ENCODE measurements at regions not wholly inside any gene's neighbourhood (a gene's known extent, or its start where the extent isn't known, plus 50 kb on each side); places are given as distances from the start of the nearest gene placed in this dataset.

- no peak for DNase-seq
Measured at GRCh38 chr5:10069637-10070313, 179.9 kb downstream of the ATPSCKMT start.

- no peak for DNase-seq
Measured at GRCh38 chr5:10065428-10066000, 184.2 kb downstream of the ATPSCKMT start.

GRCh38 chr5:10064546-10065195 is 185.0 kb downstream of the ATPSCKMT start:
- DNase-seq = no peak

- DNase-seq = no peak
Measured at GRCh38 chr5:10063997-10064396, 185.7 kb downstream of the ATPSCKMT start.

GRCh38 chr5:10059980-10060379 is 189.7 kb downstream of the ATPSCKMT start:
- DNase-seq = peak in 1 of 2 experiments; percentile 15

GRCh38 chr5:10059556-10059955 is 190.1 kb downstream of the ATPSCKMT start:
- DNase-seq = peak in 1 of 2 experiments; percentile 15

GRCh38 chr5:10057356-10057755 is 192.3 kb downstream of the ATPSCKMT start:
- DNase-seq = no peak

GRCh38 chr5:10056228-10056760 is 193.4 kb downstream of the ATPSCKMT start:
- DNase-seq = no peak

- DNase-seq = no peak
Measured at GRCh38 chr5:10049858-10050455, 199.7 kb downstream of the ATPSCKMT start.

- DNase-seq = peak in 1 of 2 experiments; percentile 8
Measured at GRCh38 chr5:10046676-10047075, 203.0 kb downstream of the ATPSCKMT start.

- no peak for DNase-seq
Measured at GRCh38 chr5:10045376-10045775, 204.3 kb downstream of the ATPSCKMT start.

GRCh38 chr5:10036136-10036815 is 213.4 kb downstream of the ATPSCKMT start:
- no peak for DNase-seq

- peak in 1 of 2 experiments; percentile 11 for DNase-seq
Measured at GRCh38 chr5:10034001-10034400, 215.7 kb downstream of the ATPSCKMT start.

GRCh38 chr5:10031817-10032216 is 217.9 kb downstream of the ATPSCKMT start:
- peak in 1 of 2 experiments; percentile 6 for DNase-seq

- peak; percentile 44 to 68 for DNase-seq
Measured at GRCh38 chr5:10030219-10030831, 219.4 kb downstream of the ATPSCKMT start.

- no peak for DNase-seq
Measured at GRCh38 chr5:10023494-10023893, 226.2 kb downstream of the ATPSCKMT start.

GRCh38 chr5:10021248-10021647 is 228.4 kb downstream of the ATPSCKMT start:
- DNase-seq = no peak

GRCh38 chr5:10019236-10019635 is 230.5 kb downstream of the ATPSCKMT start:
- DNase-seq = no peak

GRCh38 chr5:10018201-10019069 is 231.3 kb downstream of the ATPSCKMT start:
- no peak for DNase-seq

GRCh38 chr5:10017786-10018185 is 231.9 kb downstream of the ATPSCKMT start:
- no peak for DNase-seq

GRCh38 chr5:10016559-10016958 is 233.1 kb downstream of the ATPSCKMT start:
- peak in 1 of 2 experiments; percentile 11 for DNase-seq
